Activated CD8-positive, alpha-beta memory T cell treated with anti-CD3 and anti-CD28 coated beads for 48 hours (primary cell): ENCODE measurements at regions not wholly inside any gene's neighbourhood (a gene's known extent, or its start where the extent isn't known, plus 50 kb on each side); places are given as distances from the start of the nearest gene placed in this dataset.

Experiments used
- DNase-seq, 3 experiments: peaks; one replicate each; pipeline ENCODE4 v3.0.0-alpha.2; 2020; ENCODE audit warnings: low read depth in 2 of 3, low spot score in 2 of 3

- DNase-seq, result no peak
Measured at GRCh38 chr11:15534266-15534665, 419.5 kb downstream of the INSC start.

GRCh38 chr11:15535414-15535813, 420.7 kb downstream of the INSC start:
- no peak for DNase-seq

- no peak for DNase-seq
Measured at GRCh38 chr11:15536438-15536837, 421.7 kb downstream of the INSC start.

GRCh38 chr11:15539645-15540044, 424.9 kb downstream of the INSC start:
- DNase-seq, result no peak

- no peak for DNase-seq
Measured at GRCh38 chr11:15541079-15541478, 426.4 kb downstream of the INSC start.

- no peak for DNase-seq
Measured at GRCh38 chr11:15544353-15544752, 429.6 kb downstream of the INSC start.

- DNase-seq, result no peak
Measured at GRCh38 chr11:15547685-15548084, 433.0 kb downstream of the INSC start.

- DNase-seq, result no peak
Measured at GRCh38 chr11:15551901-15552851, 437.5 kb downstream of the INSC start.

GRCh38 chr11:15555161-15555560, 440.4 kb downstream of the INSC start:
- no peak for DNase-seq

- DNase-seq, result no peak
Measured at GRCh38 chr11:15557457-15558230, 442.9 kb downstream of the INSC start.

- DNase-seq, result no peak
Measured at GRCh38 chr11:15558513-15559181, 443.9 kb downstream of the INSC start.

- no peak for DNase-seq
Measured at GRCh38 chr11:15560689-15561467, 446.2 kb downstream of the INSC start.

- no peak for DNase-seq
Measured at GRCh38 chr11:15562230-15562629, 447.5 kb downstream of the INSC start.

- DNase-seq, result no peak
Measured at GRCh38 chr11:15563054-15563453, 448.3 kb downstream of the INSC start.

- no peak for DNase-seq
Measured at GRCh38 chr11:15565880-15566279, 451.2 kb downstream of the INSC start.

GRCh38 chr11:15568440-15568839, 453.7 kb downstream of the INSC start:
- no peak for DNase-seq

- no peak for DNase-seq
Measured at GRCh38 chr11:15569305-15570025, 454.7 kb downstream of the INSC start.

- DNase-seq, result no peak
Measured at GRCh38 chr11:15575409-15575808, 460.7 kb downstream of the INSC start.

GRCh38 chr11:15576769-15577168, 462.0 kb downstream of the INSC start:
- DNase-seq, result no peak

GRCh38 chr11:15577519-15577918, 462.8 kb downstream of the INSC start:
- DNase-seq, result no peak
